Astrocyte of the spinal cord (primary cell): ENCODE measurements at regions not wholly inside any gene's neighbourhood (a gene's known extent, or its start where the extent isn't known, plus 50 kb on each side); places are given as distances from the start of the nearest gene placed in this dataset.

Experiments
- DNase-seq: peaks from one replicate; pipeline ENCODE4 v3.0.0; 2011; ENCODE audit warnings: low read depth, low spot score
- H3K4me3 ChIP-seq: 2 replicates; pipeline ENCODE4 v1.5.1; 2011; ENCODE audit warnings: low read depth, mild to moderate bottlenecking, low read length, moderate library complexity
- CTCF ChIP-seq: IDR thresholded peaks from 2 replicates; pipeline ENCODE4 v1.5.1; 2012; ENCODE audit warnings: low read depth, mild to moderate bottlenecking, low read length, inconsistent platforms
- in situ Hi-C: cut with HindIII; loops from 2 replicates; pipeline ENCODE4 v1.10.0; 2017; ENCODE audit warnings: low sequenced_read_pairs

- no peak for DNase-seq
- H3K4me3 ChIP-seq = no peak overlapping the region
- no peak for TF ChIP-seq CTCF
- in situ Hi-C loops = no loop called here
Observed at GRCh38 chr18:28350821-28351220, 173.9 kb upstream of the CDH2 start.

- no peak for DNase-seq
- in situ Hi-C loops = no loop called here
- no peak overlapping the region for H3K4me3 ChIP-seq
- TF ChIP-seq CTCF = no peak
Observed at GRCh38 chr18:28342231-28342630, 165.3 kb upstream of the CDH2 start.

GRCh38 chr18:28338316-28338715, 161.4 kb upstream of the CDH2 start:
- no peak for DNase-seq
- in situ Hi-C loops = no loop called here
- no peak overlapping the region for H3K4me3 ChIP-seq
- no peak for TF ChIP-seq CTCF

- H3K4me3 ChIP-seq = no peak overlapping the region
- TF ChIP-seq CTCF = no peak
- DNase-seq = no peak
- in situ Hi-C loops = no loop called here
Observed at GRCh38 chr18:28334516-28334915, 157.6 kb upstream of the CDH2 start.

GRCh38 chr18:28332071-28332470, 155.1 kb upstream of the CDH2 start:
- no peak overlapping the region for H3K4me3 ChIP-seq
- in situ Hi-C loops = no loop called here
- DNase-seq = no peak
- TF ChIP-seq CTCF = no peak

GRCh38 chr18:28331551-28331950, 154.6 kb upstream of the CDH2 start:
- in situ Hi-C loops = no loop called here
- no peak overlapping the region for H3K4me3 ChIP-seq
- no peak for TF ChIP-seq CTCF
- no peak for DNase-seq

- no peak for DNase-seq
- TF ChIP-seq CTCF = no peak
- in situ Hi-C loops = no loop called here
- H3K4me3 ChIP-seq = no peak overlapping the region
Observed at GRCh38 chr18:28313602-28314001, 136.7 kb upstream of the CDH2 start.
